GM23338 (cell line): ENCODE measurements at regions not wholly inside any gene's neighbourhood (a gene's known extent, or its start where the extent isn't known, plus 50 kb on each side); places are given as distances from the start of the nearest gene placed in this dataset.
A peak's percentile ranks its signal among the peaks of the same experiment; 100 is the strongest.

Experiments used
- ATAC-seq: fragments of 200-7000 bp; cut with Tn5 transposase; 3 replicates; pipeline ENCODE4 v1.9.1; 2020
- DNase-seq: peaks from one replicate; pipeline ENCODE4 v3.0.0-alpha.2; 2015; ENCODE audit warnings: low spot score
- H2AFZ ChIP-seq: fragments of 200-600 bp; sonication (generic); 2 replicates; pipeline ENCODE4 v1.8.0; 2016; ENCODE audit warnings: antibody characterized with exemption, mild to moderate bottlenecking, moderate library complexity
- H3F3A ChIP-seq: fragments of 200-600 bp; sonication (generic); replicated peaks from 2 replicates; pipeline ENCODE4 v1.8.0; 2017; ENCODE audit warnings: antibody characterized with exemption, mixed run types, low read depth
- H3K27ac ChIP-seq: fragments of 200-600 bp; sonication (generic); 2 replicates; pipeline ENCODE4 v1.6.1; 2016; ENCODE audit warnings: low read depth
- H3K27me3 ChIP-seq: fragments of 200-600 bp; sonication (generic); 2 replicates; pipeline ENCODE4 v1.8.0; 2016; ENCODE audit warnings: mild to moderate bottlenecking, mixed run types, moderate library complexity; ENCODE audit not compliant: insufficient read depth
- H3K36me3 ChIP-seq: fragments of 200-600 bp; sonication (generic); 2 replicates; pipeline ENCODE4 v1.8.0; 2016; ENCODE audit warnings: mild to moderate bottlenecking; ENCODE audit not compliant: insufficient read depth
- H3K4me1 ChIP-seq: fragments of 200-600 bp; sonication (generic); 2 replicates; pipeline ENCODE4 v1.8.0; 2016; ENCODE audit warnings: mild to moderate bottlenecking, moderate library complexity; ENCODE audit not compliant: insufficient read depth
- H3K4me2 ChIP-seq: fragments of 200-600 bp; sonication (generic); 2 replicates; pipeline ENCODE4 v1.7.1; 2017; ENCODE audit warnings: mixed run types
- H3K4me3 ChIP-seq: fragments of 200-600 bp; sonication (generic); 2 replicates; pipeline ENCODE4 v1.6.1; 2016; ENCODE audit warnings: mixed run types
- H3K79me2 ChIP-seq: fragments of 200-600 bp; sonication (generic); replicated peaks from 2 replicates; pipeline ENCODE4 v1.8.0; 2017; ENCODE audit warnings: mild to moderate bottlenecking; ENCODE audit not compliant: insufficient read depth
- H3K9me2 ChIP-seq: fragments of 200-600 bp; sonication (generic); 2 replicates; pipeline ENCODE4 v1.8.0; 2017; ENCODE audit not compliant: insufficient read depth
- H4K20me1 ChIP-seq: fragments of 200-600 bp; sonication (generic); replicated peaks from 2 replicates; pipeline ENCODE4 v1.8.0; 2017; ENCODE audit warnings: mild to moderate bottlenecking; ENCODE audit not compliant: insufficient read depth
- H3K27ac Mint-ChIP-seq: 2 replicates; pipeline ENCODE4 v1.8.0; 2020; ENCODE audit warnings: inconsistent platforms, mild to moderate bottlenecking, moderate library complexity, mixed read lengths
- H3K27me3 Mint-ChIP-seq: 3 replicates; pipeline ENCODE4 v1.8.0; 2022; ENCODE audit warnings: low read depth, mild to moderate bottlenecking, moderate library complexity, mixed read lengths, inconsistent platforms; ENCODE audit not compliant: insufficient read depth, poor library complexity
- H3K36me3 Mint-ChIP-seq: 3 replicates; pipeline ENCODE4 v1.8.0; 2021; ENCODE audit warnings: low read depth, mild to moderate bottlenecking, inconsistent platforms, moderate library complexity, mixed read lengths
- H3K4me1 Mint-ChIP-seq: 3 replicates; pipeline ENCODE4 v1.8.0; 2020; ENCODE audit warnings: mild to moderate bottlenecking, inconsistent platforms, mixed read lengths
- H3K4me3 Mint-ChIP-seq: 3 replicates; pipeline ENCODE4 v1.8.0; 2021; ENCODE audit warnings: moderate library complexity, mild to moderate bottlenecking, inconsistent platforms, mixed read lengths
- H3K9me3 Mint-ChIP-seq: 3 replicates; pipeline ENCODE4 v1.8.0; 2020; ENCODE audit warnings: moderate library complexity, mild to moderate bottlenecking, inconsistent platforms, mixed read lengths
- CREB1 ChIP-seq: fragments of 250-450 bp; sonication (Bioruptor Pico); IDR thresholded peaks from 2 replicates; pipeline ENCODE4 v1.5.0; 2020; ENCODE audit warnings: low read depth, mild to moderate bottlenecking, moderate library complexity
- EZH2 ChIP-seq: fragments of 200-600 bp; sonication (generic); IDR thresholded peaks from one replicate; pipeline ENCODE4 v1.8.0; 2017; ENCODE audit warnings: antibody characterized with exemption, mild to moderate bottlenecking, low read depth; ENCODE audit not compliant: unreplicated experiment
- EZH2phosphoT487 ChIP-seq: fragments of 200-600 bp; sonication (generic); IDR thresholded peaks from one replicate; pipeline ENCODE4 v1.8.1; 2018; ENCODE audit warnings: antibody characterized with exemption; ENCODE audit not compliant: unreplicated experiment
- JUNB ChIP-seq: IDR thresholded peaks from one replicate; pipeline ENCODE4 v1.6.1; 2016; ENCODE audit warnings: antibody characterized with exemption; ENCODE audit not compliant: unreplicated experiment
- NANOG ChIP-seq: IDR thresholded peaks from 2 replicates; pipeline ENCODE4 v1.6.1; 2016; ENCODE audit warnings: antibody characterized with exemption, borderline replicate concordance
- POLR2AphosphoS5 ChIP-seq: IDR thresholded peaks from 2 replicates; pipeline ENCODE4 v1.6.1; 2016; ENCODE audit warnings: antibody characterized with exemption, low read depth
- STAT1 ChIP-seq: IDR thresholded peaks from one replicate; pipeline ENCODE4 v1.6.1; 2016; ENCODE audit warnings: antibody characterized with exemption; ENCODE audit not compliant: unreplicated experiment
- ZNF331 ChIP-seq: fragments of 250-450 bp; sonication (Bioruptor Pico); IDR thresholded peaks from 2 replicates; pipeline ENCODE4 v1.5.0; 2020; ENCODE audit warnings: low read depth, mild to moderate bottlenecking, moderate library complexity
- TF ChIP-seq, protein P1 (sequence below), 2 experiments: fragments of 200-600 bp in 1 of 2; sonication (generic) in 1 of 2; conservative IDR thresholded peaks; 2 replicates each; pipeline versions ENCODE4 v1.5.1 to v1.6.1; 2016 to 2017; ENCODE audit warnings: antibody characterized with exemption in 2 of 2, low read depth in 2 of 2, mild to moderate bottlenecking in 2 of 2, moderate library complexity in 1 of 2
- TF ChIP-seq, protein P2 (sequence below): IDR thresholded peaks from 2 replicates; pipeline ENCODE4 v1.6.1; 2016; ENCODE audit warnings: antibody characterized with exemption
- TF ChIP-seq, protein P3 (sequence below): fragments of 250-450 bp; sonication (Bioruptor Pico); IDR thresholded peaks from 2 replicates; pipeline ENCODE4 v1.5.0; 2020; ENCODE audit warnings: mild to moderate bottlenecking, moderate library complexity

DNA sequence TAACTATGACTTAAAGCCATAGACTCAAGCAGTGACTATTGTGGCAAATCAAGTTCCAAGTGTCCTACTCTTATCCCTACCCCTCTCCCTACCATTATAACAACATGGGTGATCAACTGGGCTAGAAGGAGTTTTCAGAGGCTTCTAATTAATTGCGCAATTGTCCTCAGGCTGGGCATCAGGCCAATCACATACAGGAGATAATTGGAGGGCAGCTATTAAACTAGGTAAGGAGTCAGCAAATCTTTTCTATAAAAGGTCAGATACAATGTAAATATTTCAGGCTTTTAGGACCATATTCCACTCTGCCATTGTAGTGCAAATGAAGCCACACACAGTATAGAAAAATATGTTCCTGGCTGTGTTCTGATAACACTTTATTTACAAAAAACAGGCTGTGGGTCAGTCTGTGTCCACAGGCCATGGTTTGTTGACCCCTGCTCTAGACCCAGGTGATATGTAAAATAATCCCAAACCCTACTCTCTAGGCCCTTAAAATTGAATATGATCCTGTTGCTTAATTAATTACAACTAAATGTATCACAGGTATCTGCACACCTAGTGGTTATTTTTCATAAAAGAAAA is 141.4 kb upstream of the PIK3R1 start:
- Mint-ChIP-seq H3K27ac (no peak overlapping the region), H3K4me1 (no peaks in the 10 kb centered on the region), H3K36me3 (no peaks in the 10 kb centered on the region), H3K27me3 (no peaks in the 10 kb centered on the region), H3K4me3 (no peak overlapping the region), H3K9me3 (no peaks in the 10 kb centered on the region; the same call in 2 of the 3 replicates)
- H4K20me1 ChIP-seq: no peaks in the 10 kb centered on the region
- no peak overlapping the region for H3K4me2 ChIP-seq
- no peaks in the 10 kb centered on the region for H3K4me1 ChIP-seq
- no peak overlapping the region for H2AFZ ChIP-seq
- H3K4me3 ChIP-seq: no peak overlapping the region
- DNase-seq (no peak), ATAC-seq (no peak)
- H3K36me3 ChIP-seq: no peaks in the 10 kb centered on the region
- no peaks in the 10 kb centered on the region for H3K79me2 ChIP-seq
- no peak overlapping the region for H3K27ac ChIP-seq
- TF ChIP-seq, protein P1, sequence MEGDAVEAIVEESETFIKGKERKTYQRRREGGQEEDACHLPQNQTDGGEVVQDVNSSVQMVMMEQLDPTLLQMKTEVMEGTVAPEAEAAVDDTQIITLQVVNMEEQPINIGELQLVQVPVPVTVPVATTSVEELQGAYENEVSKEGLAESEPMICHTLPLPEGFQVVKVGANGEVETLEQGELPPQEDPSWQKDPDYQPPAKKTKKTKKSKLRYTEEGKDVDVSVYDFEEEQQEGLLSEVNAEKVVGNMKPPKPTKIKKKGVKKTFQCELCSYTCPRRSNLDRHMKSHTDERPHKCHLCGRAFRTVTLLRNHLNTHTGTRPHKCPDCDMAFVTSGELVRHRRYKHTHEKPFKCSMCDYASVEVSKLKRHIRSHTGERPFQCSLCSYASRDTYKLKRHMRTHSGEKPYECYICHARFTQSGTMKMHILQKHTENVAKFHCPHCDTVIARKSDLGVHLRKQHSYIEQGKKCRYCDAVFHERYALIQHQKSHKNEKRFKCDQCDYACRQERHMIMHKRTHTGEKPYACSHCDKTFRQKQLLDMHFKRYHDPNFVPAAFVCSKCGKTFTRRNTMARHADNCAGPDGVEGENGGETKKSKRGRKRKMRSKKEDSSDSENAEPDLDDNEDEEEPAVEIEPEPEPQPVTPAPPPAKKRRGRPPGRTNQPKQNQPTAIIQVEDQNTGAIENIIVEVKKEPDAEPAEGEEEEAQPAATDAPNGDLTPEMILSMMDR (conservative IDR thresholded peaks at IDR 0.05; ENCODE audit: low read depth in 2 of 2): no peak
- no peak for TF ChIP-seq CREB1
- TF ChIP-seq EZH2: no peak
- TF ChIP-seq, protein P2, sequence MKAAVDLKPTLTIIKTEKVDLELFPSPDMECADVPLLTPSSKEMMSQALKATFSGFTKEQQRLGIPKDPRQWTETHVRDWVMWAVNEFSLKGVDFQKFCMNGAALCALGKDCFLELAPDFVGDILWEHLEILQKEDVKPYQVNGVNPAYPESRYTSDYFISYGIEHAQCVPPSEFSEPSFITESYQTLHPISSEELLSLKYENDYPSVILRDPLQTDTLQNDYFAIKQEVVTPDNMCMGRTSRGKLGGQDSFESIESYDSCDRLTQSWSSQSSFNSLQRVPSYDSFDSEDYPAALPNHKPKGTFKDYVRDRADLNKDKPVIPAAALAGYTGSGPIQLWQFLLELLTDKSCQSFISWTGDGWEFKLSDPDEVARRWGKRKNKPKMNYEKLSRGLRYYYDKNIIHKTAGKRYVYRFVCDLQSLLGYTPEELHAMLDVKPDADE: no peak
- no peak for TF ChIP-seq JUNB
- no peak for TF ChIP-seq ZNF331 (CRISPR knock-in tag)
- no peak for TF ChIP-seq STAT1
- TF ChIP-seq NANOG: no peak
- no peak for TF ChIP-seq EZH2phosphoT487
- TF ChIP-seq POLR2AphosphoS5: no peak
- no peaks in the 10 kb centered on the region for H3K9me2 ChIP-seq
- no peaks in the 10 kb centered on the region for H3F3A ChIP-seq
- H3K27me3 ChIP-seq: no peaks in the 10 kb centered on the region

DNA sequence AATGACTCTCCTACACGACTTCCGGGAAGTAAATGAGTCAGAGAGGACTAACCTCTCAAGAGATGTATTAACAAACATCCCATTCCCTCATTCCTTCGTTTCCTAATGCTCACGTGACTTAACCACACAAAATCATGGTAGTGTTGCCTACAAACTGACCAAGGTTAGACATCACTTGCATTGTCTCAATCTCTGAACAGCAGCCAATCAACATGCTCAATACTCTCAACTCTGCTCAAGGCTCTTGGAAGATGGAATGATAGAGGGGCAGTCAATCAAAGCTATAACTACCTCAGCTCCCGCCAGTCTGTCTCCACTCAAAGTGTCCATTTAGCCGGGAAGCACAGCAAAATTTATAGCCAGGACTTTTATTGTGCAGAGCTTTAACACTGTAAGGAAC is 143.8 kb upstream of the PIK3R1 start:
- Mint-ChIP-seq H3K4me3 (no peak overlapping the region), H3K27ac (no peak overlapping the region), H3K9me3 (no peaks in the 10 kb centered on the region; the same call in 2 of the 3 replicates), H3K27me3 (peaks cover 2% of the 10 kb centered on the region), H3K36me3 (no peaks in the 10 kb centered on the region), H3K4me1 (no peaks in the 10 kb centered on the region)
- no peaks in the 10 kb centered on the region for H3K79me2 ChIP-seq
- H3K36me3 ChIP-seq: no peaks in the 10 kb centered on the region
- H3K27ac ChIP-seq: no peak overlapping the region
- H3K4me2 ChIP-seq: no peak overlapping the region
- 0 out of 2 replicates have a peak overlapping the region, but pooled peaks have one; percentile 52 for H2AFZ ChIP-seq
- no peaks in the 10 kb centered on the region; the same call in 1 of the 2 replicates for H3K9me2 ChIP-seq
- no peak overlapping the region for H3K4me3 ChIP-seq
- no peak for ATAC-seq
- no peaks in the 10 kb centered on the region for H3F3A ChIP-seq
- no peaks in the 10 kb centered on the region for H3K27me3 ChIP-seq
- no peaks in the 10 kb centered on the region for H4K20me1 ChIP-seq
- H3K4me1 ChIP-seq: no peaks in the 10 kb centered on the region
- no peak for DNase-seq
- TF ChIP-seq EZH2phosphoT487 (no peak), EZH2 (no peak)
- TF ChIP-seq, protein P3, sequence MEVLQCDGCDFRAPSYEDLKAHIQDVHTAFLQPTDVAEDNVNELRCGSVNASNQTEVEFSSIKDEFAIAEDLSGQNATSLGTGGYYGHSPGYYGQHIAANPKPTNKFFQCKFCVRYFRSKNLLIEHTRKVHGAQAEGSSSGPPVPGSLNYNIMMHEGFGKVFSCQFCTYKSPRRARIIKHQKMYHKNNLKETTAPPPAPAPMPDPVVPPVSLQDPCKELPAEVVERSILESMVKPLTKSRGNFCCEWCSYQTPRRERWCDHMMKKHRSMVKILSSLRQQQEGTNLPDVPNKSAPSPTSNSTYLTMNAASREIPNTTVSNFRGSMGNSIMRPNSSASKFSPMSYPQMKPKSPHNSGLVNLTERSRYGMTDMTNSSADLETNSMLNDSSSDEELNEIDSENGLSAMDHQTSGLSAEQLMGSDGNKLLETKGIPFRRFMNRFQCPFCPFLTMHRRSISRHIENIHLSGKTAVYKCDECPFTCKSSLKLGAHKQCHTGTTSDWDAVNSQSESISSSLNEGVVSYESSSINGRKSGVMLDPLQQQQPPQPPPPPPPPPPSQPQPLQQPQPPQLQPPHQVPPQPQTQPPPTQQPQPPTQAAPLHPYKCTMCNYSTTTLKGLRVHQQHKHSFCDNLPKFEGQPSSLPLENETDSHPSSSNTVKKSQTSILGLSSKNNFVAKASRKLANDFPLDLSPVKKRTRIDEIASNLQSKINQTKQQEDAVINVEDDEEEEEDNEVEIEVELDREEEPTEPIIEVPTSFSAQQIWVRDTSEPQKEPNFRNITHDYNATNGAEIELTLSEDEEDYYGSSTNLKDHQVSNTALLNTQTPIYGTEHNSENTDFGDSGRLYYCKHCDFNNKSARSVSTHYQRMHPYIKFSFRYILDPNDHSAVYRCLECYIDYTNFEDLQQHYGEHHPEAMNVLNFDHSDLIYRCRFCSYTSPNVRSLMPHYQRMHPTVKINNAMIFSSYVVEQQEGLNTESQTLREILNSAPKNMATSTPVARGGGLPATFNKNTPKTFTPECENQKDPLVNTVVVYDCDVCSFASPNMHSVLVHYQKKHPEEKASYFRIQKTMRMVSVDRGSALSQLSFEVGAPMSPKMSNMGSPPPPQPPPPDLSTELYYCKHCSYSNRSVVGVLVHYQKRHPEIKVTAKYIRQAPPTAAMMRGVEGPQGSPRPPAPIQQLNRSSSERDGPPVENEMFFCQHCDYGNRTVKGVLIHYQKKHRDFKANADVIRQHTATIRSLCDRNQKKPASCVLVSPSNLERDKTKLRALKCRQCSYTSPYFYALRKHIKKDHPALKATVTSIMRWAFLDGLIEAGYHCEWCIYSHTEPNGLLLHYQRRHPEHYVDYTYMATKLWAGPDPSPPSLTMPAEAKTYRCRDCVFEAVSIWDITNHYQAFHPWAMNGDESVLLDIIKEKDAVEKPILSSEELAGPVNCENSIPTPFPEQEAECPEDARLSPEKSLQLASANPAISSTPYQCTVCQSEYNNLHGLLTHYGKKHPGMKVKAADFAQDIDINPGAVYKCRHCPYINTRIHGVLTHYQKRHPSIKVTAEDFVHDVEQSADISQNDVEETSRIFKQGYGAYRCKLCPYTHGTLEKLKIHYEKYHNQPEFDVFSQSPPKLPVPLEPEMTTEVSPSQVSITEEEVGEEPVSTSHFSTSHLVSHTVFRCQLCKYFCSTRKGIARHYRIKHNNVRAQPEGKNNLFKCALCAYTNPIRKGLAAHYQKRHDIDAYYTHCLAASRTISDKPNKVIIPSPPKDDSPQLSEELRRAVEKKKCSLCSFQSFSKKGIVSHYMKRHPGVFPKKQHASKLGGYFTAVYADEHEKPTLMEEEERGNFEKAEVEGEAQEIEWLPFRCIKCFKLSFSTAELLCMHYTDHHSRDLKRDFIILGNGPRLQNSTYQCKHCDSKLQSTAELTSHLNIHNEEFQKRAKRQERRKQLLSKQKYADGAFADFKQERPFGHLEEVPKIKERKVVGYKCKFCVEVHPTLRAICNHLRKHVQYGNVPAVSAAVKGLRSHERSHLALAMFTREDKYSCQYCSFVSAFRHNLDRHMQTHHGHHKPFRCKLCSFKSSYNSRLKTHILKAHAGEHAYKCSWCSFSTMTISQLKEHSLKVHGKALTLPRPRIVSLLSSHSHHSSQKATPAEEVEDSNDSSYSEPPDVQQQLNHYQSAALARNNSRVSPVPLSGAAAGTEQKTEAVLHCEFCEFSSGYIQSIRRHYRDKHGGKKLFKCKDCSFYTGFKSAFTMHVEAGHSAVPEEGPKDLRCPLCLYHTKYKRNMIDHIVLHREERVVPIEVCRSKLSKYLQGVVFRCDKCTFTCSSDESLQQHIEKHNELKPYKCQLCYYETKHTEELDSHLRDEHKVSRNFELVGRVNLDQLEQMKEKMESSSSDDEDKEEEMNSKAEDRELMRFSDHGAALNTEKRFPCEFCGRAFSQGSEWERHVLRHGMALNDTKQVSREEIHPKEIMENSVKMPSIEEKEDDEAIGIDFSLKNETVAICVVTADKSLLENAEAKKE: no peak
